Tibial nerve (tissue), 4 donors: ENCODE measurements at regions not wholly inside any gene's neighbourhood (a gene's known extent, or its start where the extent isn't known, plus 50 kb on each side); places are given as distances from the start of the nearest gene placed in this dataset.

Source experiments
- CTCF ChIP-seq, 5 experiments: fragments of 200-600 bp in 3 of 5; fragments of 450-650 bp in 2 of 5; sonication (generic) in 3 of 5; IDR thresholded peaks; one replicate each; pipeline ENCODE4 v1.5.1; 2016 to 2019; ENCODE audit warnings: antibody characterized with exemption in 5 of 5, mild to moderate bottlenecking in 3 of 5, moderate library complexity in 2 of 5
- EP300 ChIP-seq, 2 donors: sonication (generic); formaldehyde crosslinking; IDR thresholded peaks; one replicate each; pipeline ENCODE4 v1.6.1; 2017; ENCODE audit warnings: antibody characterized with exemption in 2 of 2, mild to moderate bottlenecking in 1 of 2
- POLR2A ChIP-seq, 2 donors: fragments of 450-650 bp; IDR thresholded peaks; one replicate each; pipeline ENCODE4 v1.6.1; 2017; ENCODE audit warnings: antibody characterized with exemption in 2 of 2, mild to moderate bottlenecking in 2 of 2, moderate library complexity in 2 of 2

- TF ChIP-seq CTCF (IDR thresholded peaks at IDR 0.05): no peak
- no peak for TF ChIP-seq EP300 (IDR thresholded peaks at IDR 0.05)
- no peak for TF ChIP-seq POLR2A (IDR thresholded peaks at IDR 0.05)
These were observed 51.4 kb upstream of the ITGA6 start for GRCh38 chr2:172376016-172376415.
